Activated CD4-positive, CD25-positive, alpha-beta regulatory T cell treated with anti-CD3 and anti-CD28 coated beads, Interleukin-2, amount 50 U/mL, for 24 hours (primary cell): ENCODE measurements at regions not wholly inside any gene's neighbourhood (a gene's known extent, or its start where the extent isn't known, plus 50 kb on each side); places are given as distances from the start of the nearest gene placed in this dataset.
"Not testable (repeated sequence)": the region's sequence is repeated elsewhere in the genome, so short reads cannot be mapped to it uniquely, and the experiment has no call there.

Experiments used
- ATAC-seq, 2 donors: fragments of 150-1000 bp; cut with Tn5 transposase; one replicate each; pipeline ENCODE4 v1.10.0; 2021; ENCODE audit warnings: mild to moderate bottlenecking in 1 of 2, moderate library complexity in 1 of 2

- ATAC-seq: no peak
Measured at GRCh38 chr12:83432176-83432719, 745.5 kb downstream of the TMTC2 start.

GRCh38 chr12:83427586-83428136 is 741.0 kb downstream of the TMTC2 start:
- ATAC-seq: not testable (repeated sequence)

DNA sequence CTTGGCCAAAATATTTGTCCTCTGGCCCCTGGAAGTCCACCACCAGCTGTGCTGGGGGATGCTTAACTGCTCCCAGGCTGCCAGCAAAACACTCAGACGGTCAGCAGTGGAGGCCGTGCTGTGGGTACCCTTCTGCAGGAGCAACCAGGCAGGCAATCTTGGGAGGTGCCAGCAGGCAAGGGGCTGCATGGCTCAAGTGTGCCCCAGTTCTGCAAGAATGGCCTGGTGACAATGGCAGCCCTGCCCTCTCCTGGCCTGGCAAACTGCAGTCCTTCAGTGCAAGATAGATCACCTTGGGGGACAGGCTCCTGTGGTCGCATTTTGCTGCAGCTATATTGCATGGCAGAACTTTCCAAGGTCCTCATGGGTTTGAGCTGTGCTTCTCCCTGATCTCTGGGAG is 728.3 kb downstream of the TMTC2 start:
- ATAC-seq: no peak

GRCh38 chr12:83408851-83409250 is 722.1 kb downstream of the TMTC2 start:
- no peak for ATAC-seq

- no peak for ATAC-seq
Measured at GRCh38 chr12:83408146-83408545, 721.4 kb downstream of the TMTC2 start.

DNA sequence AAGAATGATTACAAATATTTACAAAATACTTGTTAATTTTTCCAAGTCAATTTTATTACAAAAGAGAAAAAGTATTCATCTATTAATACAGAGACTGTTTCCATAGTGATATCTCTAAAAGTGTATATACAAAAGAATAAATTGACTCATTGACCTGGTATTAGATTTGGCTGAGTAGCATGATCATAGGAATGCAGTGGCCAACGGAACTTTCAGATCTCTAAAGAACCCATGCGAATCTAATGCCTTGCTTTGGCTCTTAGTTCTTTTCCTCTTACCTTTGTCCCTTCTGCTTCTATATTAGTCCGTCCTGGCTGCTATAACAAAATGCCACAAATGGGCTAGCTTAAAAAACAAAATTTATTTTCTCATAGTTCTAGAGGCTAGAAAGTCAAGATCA is 717.8 kb downstream of the TMTC2 start:
- no peak for ATAC-seq

GRCh38 chr12:83390186-83390585 is 703.5 kb downstream of the TMTC2 start:
- no peak for ATAC-seq

GRCh38 chr12:83389237-83389996 is 702.7 kb downstream of the TMTC2 start:
- no peak for ATAC-seq

- no peak for ATAC-seq
Measured at GRCh38 chr12:83388551-83388950, 701.8 kb downstream of the TMTC2 start.

- ATAC-seq: no peak
Measured at GRCh38 chr12:83386527-83387264, 700.0 kb downstream of the TMTC2 start.

GRCh38 chr12:83378186-83378727 is 691.6 kb downstream of the TMTC2 start:
- no peak for ATAC-seq

GRCh38 chr12:83365317-83365716 is 678.6 kb downstream of the TMTC2 start:
- no peak for ATAC-seq

- no peak for ATAC-seq
Measured at GRCh38 chr12:83361475-83361874, 674.8 kb downstream of the TMTC2 start.

DNA sequence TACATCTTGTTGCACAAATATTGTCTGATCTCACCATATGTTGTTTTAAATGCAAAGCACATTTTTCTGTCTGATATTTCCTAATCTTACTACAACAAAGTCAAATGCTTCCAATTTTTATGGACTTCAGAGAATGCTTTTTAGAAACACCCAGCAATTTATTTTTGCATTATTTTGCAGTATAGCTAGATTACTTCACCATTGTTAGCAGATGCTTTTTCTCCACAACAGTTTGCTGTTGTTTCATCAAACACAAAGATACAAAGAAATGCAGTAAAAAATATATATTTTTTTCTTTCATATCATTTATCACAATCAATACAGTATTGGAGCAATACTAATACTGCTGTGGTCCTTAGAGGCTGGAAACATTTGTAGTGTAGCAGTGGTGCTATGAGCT is 674.4 kb downstream of the TMTC2 start:
- no peak for ATAC-seq

DNA sequence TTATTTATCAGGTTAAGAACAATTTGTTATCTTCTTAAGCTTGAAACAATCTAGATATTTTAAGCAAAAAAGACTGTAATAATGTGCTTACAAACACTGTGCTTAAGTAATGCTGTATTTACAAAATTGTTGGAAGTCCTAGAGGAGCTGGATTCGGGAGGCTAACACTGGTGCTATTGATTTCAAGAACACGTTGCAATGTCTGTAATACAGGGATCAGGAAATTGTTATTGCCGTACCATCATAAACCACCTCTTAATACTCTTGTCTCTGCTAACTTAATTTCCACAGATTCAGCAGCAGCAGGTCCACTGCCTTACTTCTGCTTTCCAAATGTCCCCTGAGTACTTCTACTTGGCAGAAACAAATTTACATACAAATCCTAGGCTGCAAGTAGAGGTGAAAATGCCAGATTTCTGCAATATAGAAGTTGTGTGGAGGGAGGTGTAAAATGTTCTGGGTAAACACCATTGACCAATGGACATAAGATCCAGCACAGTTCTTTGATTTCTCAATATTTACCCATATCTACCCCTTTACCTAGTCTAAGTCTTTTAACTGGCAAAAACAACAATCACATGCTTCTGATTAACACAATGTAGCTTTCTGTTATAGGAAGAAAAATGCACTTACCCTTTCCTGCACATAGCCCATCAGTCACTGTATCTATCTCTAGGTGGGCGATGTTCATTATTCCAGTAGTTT is 663.4 kb downstream of the TMTC2 start:
- ATAC-seq: no peak

DNA sequence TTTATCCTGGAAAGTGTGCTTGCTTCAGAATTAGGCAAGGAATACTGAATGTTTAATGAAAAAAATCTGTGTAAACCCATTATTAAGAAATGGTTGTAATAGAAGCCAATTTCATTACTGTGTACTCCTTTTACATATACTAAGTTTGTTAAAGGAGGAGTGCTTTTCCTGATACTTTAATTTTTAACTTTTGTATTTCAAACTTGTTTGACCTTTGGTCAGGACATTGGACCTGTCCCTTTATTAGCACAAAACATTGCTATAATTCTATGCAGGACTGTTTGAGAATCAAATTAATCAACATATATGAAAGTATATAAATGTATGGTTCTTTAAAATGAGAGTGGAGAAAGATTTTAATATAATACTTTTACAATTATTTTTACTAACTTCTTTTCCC is 659.6 kb downstream of the TMTC2 start:
- ATAC-seq: no peak

DNA sequence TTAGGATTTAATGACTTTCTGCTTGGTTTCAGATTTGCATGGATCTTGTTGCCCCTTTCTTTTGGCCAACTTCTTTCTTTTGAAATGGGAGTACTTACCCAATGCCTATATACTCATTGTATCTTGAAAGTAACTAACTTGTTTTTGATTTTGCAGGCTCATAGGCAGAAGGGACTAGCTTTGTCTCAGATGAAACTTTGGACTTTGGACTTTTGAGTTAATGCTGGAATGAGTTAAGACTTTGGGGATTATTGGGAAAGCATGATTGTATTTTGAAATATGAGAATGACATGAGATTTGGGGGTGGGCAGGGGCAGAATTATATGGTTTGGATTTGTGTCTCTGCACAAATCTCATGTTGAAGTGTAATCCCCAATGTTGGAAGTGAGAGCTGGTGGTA is 657.1 kb downstream of the TMTC2 start:
- no peak for ATAC-seq

GRCh38 chr12:83335748-83336147 is 649.0 kb downstream of the TMTC2 start:
- no peak for ATAC-seq

GRCh38 chr12:83326666-83327065 is 640.0 kb downstream of the TMTC2 start:
- no peak for ATAC-seq

DNA sequence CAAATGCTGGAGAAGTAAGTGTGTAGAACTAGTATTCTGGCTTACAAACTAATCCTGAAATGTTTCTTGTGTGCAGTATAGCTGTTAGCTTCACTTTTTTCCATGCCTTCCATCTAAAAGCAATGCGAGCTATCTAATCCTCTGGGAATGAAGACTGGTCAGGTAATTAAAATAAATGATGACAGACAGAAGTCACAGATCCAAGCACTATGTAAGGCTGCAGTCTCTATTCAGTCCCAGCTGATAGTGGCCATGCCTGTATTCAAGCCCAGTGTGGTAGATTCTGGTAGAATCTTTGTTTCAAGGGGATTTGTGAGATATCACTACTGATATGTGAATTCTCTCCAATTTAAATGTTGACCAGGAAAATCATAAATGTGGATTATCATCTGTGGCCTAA is 637.2 kb downstream of the TMTC2 start:
- no peak for ATAC-seq

DNA sequence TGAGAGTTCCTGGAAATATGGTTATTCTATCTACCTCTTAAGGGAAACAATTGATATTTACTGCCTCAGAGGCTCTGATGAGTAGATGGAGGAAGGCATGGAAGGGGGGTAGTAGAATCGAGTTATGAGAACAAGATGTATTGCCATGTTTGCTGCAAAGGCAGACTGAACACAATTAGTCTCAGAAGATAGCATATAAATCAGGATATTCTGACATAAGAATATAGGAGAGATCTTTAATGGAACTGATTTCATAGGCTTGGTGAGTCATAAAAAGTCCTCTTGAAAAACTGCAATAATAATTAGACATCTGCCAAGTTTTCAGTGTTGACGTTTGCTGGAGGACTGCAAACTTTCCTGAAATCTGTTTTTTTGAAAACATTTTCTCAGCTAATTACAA is 636.1 kb downstream of the TMTC2 start:
- ATAC-seq: no peak

- no peak for ATAC-seq
Measured at GRCh38 chr12:83321971-83322370, 635.3 kb downstream of the TMTC2 start.

GRCh38 chr12:83320350-83320749 is 633.6 kb downstream of the TMTC2 start:
- no peak for ATAC-seq
